Naive thymus-derived CD4-positive, alpha-beta T cell (primary cell): ENCODE measurements at regions not wholly inside any gene's neighbourhood (a gene's known extent, or its start where the extent isn't known, plus 50 kb on each side); places are given as distances from the start of the nearest gene placed in this dataset.

ENCODE experiments used
- ATAC-seq: fragments of 150-1000 bp; cut with Tn5 transposase; 2 replicates; pipeline ENCODE4 v1.10.0; 2021; ENCODE audit warnings: mild to moderate bottlenecking, moderate library complexity
- CTCF ChIA-PET: fragments of 350-600 bp; sonication (Branson Sonifier 250); formaldehyde crosslinking; loops from one replicate; lab custom pipeline; 2021; ENCODE audit warnings: antibody characterized with exemption; lab: Charles Lee
- POLR2A ChIA-PET: fragments of 350-600 bp; sonication (Branson Sonifier 250); formaldehyde crosslinking; loops from one replicate; lab custom pipeline; 2021; ENCODE audit warnings: antibody characterized with exemption, inconsistent platforms; lab: Charles Lee
- DNase-seq, 9 donors: peaks; one replicate each; pipeline versions ENCODE4 v3.0.0 to v3.0.0-alpha.2; 2020 to 2022; ENCODE audit warnings: mixed read lengths in 1 of 9
- H3K27ac ChIP-seq: one replicate; pipeline ENCODE4 v1.7.0; 2013; ENCODE audit warnings: mild to moderate bottlenecking, low read depth, low read length, moderate library complexity
- H3K27me3 ChIP-seq, 2 donors: one replicate each; pipeline ENCODE4 v1.7.0; 2013; ENCODE audit warnings: low read length in 2 of 2, mild to moderate bottlenecking in 2 of 2, moderate library complexity in 2 of 2; ENCODE audit not compliant: control insufficient read depth in 2 of 2, insufficient read depth in 2 of 2
- H3K36me3 ChIP-seq, 3 experiments: 1 replicate in 2 of 3; 2 replicates in 1 of 3; pipeline ENCODE4 v1.7.0; 2013; ENCODE audit warnings: low read length in 3 of 3, mild to moderate bottlenecking in 3 of 3, moderate library complexity in 1 of 3; ENCODE audit not compliant: insufficient read depth in 3 of 3, control insufficient read depth in 2 of 3
- H3K4me1 ChIP-seq, 2 donors: one replicate each; pipeline ENCODE4 v1.7.0; 2013; ENCODE audit warnings: low read length in 2 of 2, mild to moderate bottlenecking in 2 of 2, moderate library complexity in 1 of 2; ENCODE audit not compliant: control insufficient read depth in 2 of 2, insufficient read depth in 2 of 2
- H3K4me3 ChIP-seq: 2 replicates; pipeline ENCODE4 v1.7.0; 2013; ENCODE audit warnings: mild to moderate bottlenecking, low read length
- H3K9me3 ChIP-seq, 3 experiments: 1 replicate in 2 of 3; 2 replicates in 1 of 3; pipeline ENCODE4 v1.7.0; 2013; ENCODE audit warnings: low read length in 3 of 3; ENCODE audit not compliant: control insufficient read depth in 2 of 3
- H3K27ac Mint-ChIP-seq, 9 donors: one replicate each; pipeline ENCODE4 v1.8.0; 2020 to 2022; ENCODE audit warnings: mixed read lengths in 9 of 9, mild to moderate bottlenecking in 8 of 9, moderate library complexity in 5 of 9, inconsistent platforms in 2 of 9
- H3K27me3 Mint-ChIP-seq, 5 donors: one replicate each; pipeline ENCODE4 v1.8.0; 2021 to 2022; ENCODE audit warnings: mixed read lengths in 5 of 5, mild to moderate bottlenecking in 1 of 5
- H3K36me3 Mint-ChIP-seq, 5 donors: one replicate each; pipeline ENCODE4 v1.8.0; 2020 to 2022; ENCODE audit warnings: mixed read lengths in 5 of 5, mild to moderate bottlenecking in 3 of 5, inconsistent platforms in 1 of 5
- H3K4me1 Mint-ChIP-seq, 7 donors: one replicate each; pipeline ENCODE4 v1.8.0; 2020 to 2022; ENCODE audit warnings: mixed read lengths in 7 of 7, mild to moderate bottlenecking in 3 of 7, inconsistent platforms in 1 of 7
- H3K4me3 Mint-ChIP-seq, 10 donors: one replicate each; pipeline ENCODE4 v1.8.0; 2020 to 2022; ENCODE audit warnings: mild to moderate bottlenecking in 10 of 10, mixed read lengths in 10 of 10, moderate library complexity in 6 of 10, inconsistent platforms in 2 of 10
- H3K9me3 Mint-ChIP-seq, 11 donors: one replicate each; pipeline ENCODE4 v1.8.0; 2020 to 2022; ENCODE audit warnings: mixed read lengths in 11 of 11, mild to moderate bottlenecking in 4 of 11, inconsistent platforms in 1 of 11, moderate library complexity in 1 of 11
- intact Hi-C, 2 donors: fragments of 100-400 bp; cut with micrococcal nuclease; formaldehyde crosslinking; loops; one replicate each; pipeline ENCODE4 v1.15.1; 2023

GRCh38 chr16:6484935-6485334 is 847.7 kb upstream of the RBFOX1 start:
- no peaks in the 10 kb centered on the region for H3K4me1 Mint-ChIP-seq
- Histone ChIP-seq H3K27me3 (peaks cover 0 to 7% of the 10 kb centered on the region in 2 donors), H3K4me1 (no peaks in the 10 kb centered on the region), H3K27ac (no peak overlapping the region), H3K4me3 (no peak overlapping the region), H3K9me3 (no peaks in the 10 kb centered on the region), H3K36me3 (no peaks in the 10 kb centered on the region)
- ChIA-PET CTCF (no interaction called here), POLR2A (no interaction called here)
- ATAC-seq: no peak
- H3K36me3 Mint-ChIP-seq: peaks cover 0 to 2% (median 0%) of the 10 kb centered on the region in 5 donors
- no peak for DNase-seq
- peaks cover 2 to 15% (median 5%) of the 10 kb centered on the region in 11 donors for H3K9me3 Mint-ChIP-seq
- no peak overlapping the region for H3K4me3 Mint-ChIP-seq
- intact Hi-C loops: no loop called here
- no peak overlapping the region for H3K27ac Mint-ChIP-seq
- peaks cover 4 to 40% (median 29%) of the 10 kb centered on the region in 5 donors for H3K27me3 Mint-ChIP-seq

DNA sequence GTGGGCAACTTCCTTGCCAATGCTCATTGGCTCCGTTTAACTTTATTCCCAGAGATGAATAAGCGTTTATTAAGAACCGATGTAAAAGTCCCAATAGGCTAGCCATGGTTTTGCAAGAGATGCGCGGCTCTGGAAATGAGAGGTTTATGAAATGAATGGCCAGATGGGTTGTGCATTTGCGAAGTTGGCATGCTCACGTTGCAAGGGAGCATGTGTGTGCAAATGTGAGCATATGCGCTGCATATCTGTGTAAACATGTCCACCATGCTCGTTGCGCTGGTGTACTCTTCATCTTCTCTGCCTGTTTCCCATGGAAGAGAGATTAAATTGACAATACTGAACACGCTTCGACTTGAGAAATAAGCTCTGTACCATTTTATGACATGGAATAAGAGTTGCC is 848.6 kb upstream of the RBFOX1 start:
- Histone ChIP-seq H3K36me3 (no peaks in the 10 kb centered on the region), H3K4me3 (no peak overlapping the region), H3K27ac (no peak overlapping the region), H3K27me3 (peaks cover 0 to 7% of the 10 kb centered on the region in 2 donors), H3K4me1 (no peaks in the 10 kb centered on the region), H3K9me3 (no peaks in the 10 kb centered on the region)
- Mint-ChIP-seq H3K27ac (no peak overlapping the region), H3K4me1 (no peaks in the 10 kb centered on the region), H3K36me3 (peaks cover 0 to 4% (median 0%) of the 10 kb centered on the region in 5 donors), H3K27me3 (peaks cover 4 to 40% (median 29%) of the 10 kb centered on the region in 5 donors), H3K9me3 (peaks cover 2 to 16% (median 5%) of the 10 kb centered on the region in 11 donors), H3K4me3 (no peak overlapping the region)
- DNase-seq: no peak
- CTCF ChIA-PET: no interaction called here
- intact Hi-C loops: no loop called here
- POLR2A ChIA-PET: no interaction called here
- ATAC-seq: no peak

DNA sequence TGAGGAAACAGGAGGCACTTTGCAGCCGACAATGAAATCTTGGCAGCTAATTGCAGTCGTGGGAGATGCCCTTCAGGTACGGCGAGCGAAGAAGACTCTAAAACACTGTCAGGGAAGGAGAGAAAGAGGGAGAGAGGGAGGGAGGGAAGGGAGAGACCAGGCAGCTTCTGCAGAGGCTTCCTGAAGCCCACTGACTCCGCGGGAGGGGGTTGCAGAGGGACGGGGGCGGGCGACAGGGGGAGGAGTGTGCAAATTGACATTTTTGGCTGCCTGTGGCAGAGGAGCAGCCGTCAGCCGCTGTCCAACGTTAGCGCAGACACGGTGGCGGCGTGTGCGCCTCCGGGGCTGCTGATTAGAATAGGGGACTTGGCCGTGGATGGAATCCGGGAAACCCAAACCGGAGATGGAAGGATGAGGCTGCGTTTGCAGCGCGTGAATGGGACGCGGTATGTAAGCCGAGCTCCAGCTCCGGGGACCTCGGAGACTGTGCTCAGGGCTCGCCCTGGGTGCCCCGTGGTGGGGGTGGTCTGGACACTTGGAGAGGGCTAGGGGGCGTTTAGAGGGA is 849.1 kb upstream of the RBFOX1 start:
- H3K4me3 ChIP-seq: no peak overlapping the region
- peaks cover 2 to 19% (median 5%) of the 10 kb centered on the region in 11 donors for H3K9me3 Mint-ChIP-seq
- POLR2A ChIA-PET: no interaction called here
- CTCF ChIA-PET: no interaction called here
- ATAC-seq: no peak
- H3K27ac ChIP-seq: no peak overlapping the region
- intact Hi-C loops: no loop called here
- H3K36me3 Mint-ChIP-seq: peaks cover 0 to 4% (median 0%) of the 10 kb centered on the region in 5 donors
- no peak for DNase-seq
- no peaks in the 10 kb centered on the region for H3K4me1 Mint-ChIP-seq
- no peaks in the 10 kb centered on the region for H3K4me1 ChIP-seq
- H3K4me3 Mint-ChIP-seq: no peak overlapping the region
- H3K27ac Mint-ChIP-seq: no peak overlapping the region
- H3K27me3 ChIP-seq: peaks cover 0 to 7% of the 10 kb centered on the region in 2 donors
- H3K36me3 ChIP-seq: no peaks in the 10 kb centered on the region
- no peaks in the 10 kb centered on the region for H3K9me3 ChIP-seq
- H3K27me3 Mint-ChIP-seq: peaks cover 4 to 40% (median 29%) of the 10 kb centered on the region in 5 donors

DNA sequence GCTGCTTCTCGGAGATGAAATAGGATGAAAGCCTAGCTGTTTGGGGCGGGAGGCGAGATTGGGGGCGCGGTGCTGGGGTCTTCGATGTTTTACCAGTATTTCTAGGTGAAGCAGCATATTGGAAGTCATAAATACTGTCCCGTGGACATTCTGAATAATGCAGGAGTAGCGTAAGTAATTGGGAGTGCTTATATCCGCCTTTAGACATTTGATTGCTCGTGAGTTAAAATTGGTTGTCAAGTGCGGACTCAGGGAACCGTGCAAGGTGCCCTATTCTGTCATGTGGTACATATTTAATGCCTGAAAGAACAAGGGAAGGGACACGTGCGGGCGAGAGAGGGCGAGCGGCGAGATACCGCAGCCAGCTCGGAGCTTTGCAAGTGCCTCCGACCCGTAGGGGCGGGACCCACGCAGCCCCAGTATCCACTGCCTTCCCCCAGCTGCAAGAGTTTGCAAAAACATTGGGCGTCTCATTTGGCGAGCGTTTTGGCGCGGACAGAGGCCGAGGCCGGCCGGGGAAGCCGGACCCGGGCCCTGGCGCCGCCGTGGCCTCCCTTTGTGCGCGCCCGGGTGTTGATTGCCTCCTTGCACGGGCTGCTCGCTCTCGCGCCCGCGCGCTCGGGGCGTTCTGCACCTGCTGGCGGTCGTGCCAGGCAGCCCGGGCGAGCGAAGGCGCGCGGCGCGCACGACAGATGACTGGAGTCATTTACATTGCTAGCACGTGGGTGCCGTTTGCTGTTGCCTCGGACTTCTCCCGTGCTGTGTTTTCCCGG is 849.8 kb upstream of the RBFOX1 start:
- no peak overlapping the region for H3K27ac Mint-ChIP-seq
- no peak overlapping the region for H3K27ac ChIP-seq
- no peaks in the 10 kb centered on the region for H3K4me1 ChIP-seq
- intact Hi-C loops: no loop called here
- H3K4me3 Mint-ChIP-seq: no peak overlapping the region
- H3K9me3 ChIP-seq: no peaks in the 10 kb centered on the region
- no peak for DNase-seq
- H3K4me3 ChIP-seq: no peak overlapping the region
- ChIA-PET POLR2A (no interaction called here), CTCF (no interaction called here)
- H3K4me1 Mint-ChIP-seq: no peaks in the 10 kb centered on the region
- peaks cover 0 to 7% of the 10 kb centered on the region in 2 donors for H3K27me3 ChIP-seq
- H3K9me3 Mint-ChIP-seq: peaks cover under 1 to 20% (median 6%) of the 10 kb centered on the region in 11 donors
- peaks cover 4 to 40% (median 29%) of the 10 kb centered on the region in 5 donors for H3K27me3 Mint-ChIP-seq
- H3K36me3 Mint-ChIP-seq: peaks cover 0 to 4% (median 0%) of the 10 kb centered on the region in 5 donors
- ATAC-seq: no peak
- H3K36me3 ChIP-seq: no peaks in the 10 kb centered on the region

GRCh38 chr16:6481894-6482293 is 850.8 kb upstream of the RBFOX1 start:
- Mint-ChIP-seq H3K4me1 (no peaks in the 10 kb centered on the region), H3K4me3 (no peak overlapping the region), H3K27ac (no peak overlapping the region), H3K36me3 (peaks cover 0 to 4% (median 0%) of the 10 kb centered on the region in 5 donors), H3K9me3 (peaks cover 0 to 28% (median 9%) of the 10 kb centered on the region in 11 donors), H3K27me3 (peaks cover 4 to 40% (median 29%) of the 10 kb centered on the region in 5 donors)
- CTCF ChIA-PET: no interaction called here
- intact Hi-C loops: no loop called here
- Histone ChIP-seq H3K36me3 (no peaks in the 10 kb centered on the region), H3K27me3 (peaks cover 0 to 7% of the 10 kb centered on the region in 2 donors), H3K27ac (no peak overlapping the region), H3K4me1 (no peaks in the 10 kb centered on the region), H3K4me3 (no peak overlapping the region), H3K9me3 (no peaks in the 10 kb centered on the region)
- POLR2A ChIA-PET: no interaction called here
- ATAC-seq: no peak
- no peak for DNase-seq

GRCh38 chr16:6453742-6454141 is 878.9 kb upstream of the RBFOX1 start:
- POLR2A ChIA-PET: no interaction called here
- CTCF ChIA-PET: interaction anchor here (0.6 kb wide), 1 partner anchor 10 kb away, joined by 4 read pairs; no protein-coding TSS in a partner anchor
- no peak for DNase-seq
- no peak for ATAC-seq
- H3K27me3 ChIP-seq: no peaks in the 10 kb centered on the region
- no peaks in the 10 kb centered on the region for H3K4me1 ChIP-seq
- Mint-ChIP-seq H3K27ac (no peak overlapping the region), H3K4me1 (no peaks in the 10 kb centered on the region), H3K27me3 (no peaks in the 10 kb centered on the region), H3K36me3 (peaks cover 0 to 4% (median 0%) of the 10 kb centered on the region in 5 donors), H3K9me3 (peaks cover 1 to 43% (median 13%) of the 10 kb centered on the region in 11 donors), H3K4me3 (no peak overlapping the region)
- no peak overlapping the region for H3K4me3 ChIP-seq
- intact Hi-C loops: no loop called here
- H3K9me3 ChIP-seq: peaks cover 0 to 6% (median 0%) of the 10 kb centered on the region in 3 experiments
- no peak overlapping the region for H3K27ac ChIP-seq
- no peaks in the 10 kb centered on the region for H3K36me3 ChIP-seq
